ENCODE measurements at regions not wholly inside any gene's neighbourhood (a gene's known extent, or its start where the extent isn't known, plus 50 kb on each side); places are given as distances from the start of the nearest gene placed in this dataset.
A peak's percentile ranks its signal among the peaks of the same experiment; 100 is the strongest.

GRCh38 chr1:98054786-98055185 is 134.0 kb upstream of the DPYD start:
- no peak for DNase-seq

DNA sequence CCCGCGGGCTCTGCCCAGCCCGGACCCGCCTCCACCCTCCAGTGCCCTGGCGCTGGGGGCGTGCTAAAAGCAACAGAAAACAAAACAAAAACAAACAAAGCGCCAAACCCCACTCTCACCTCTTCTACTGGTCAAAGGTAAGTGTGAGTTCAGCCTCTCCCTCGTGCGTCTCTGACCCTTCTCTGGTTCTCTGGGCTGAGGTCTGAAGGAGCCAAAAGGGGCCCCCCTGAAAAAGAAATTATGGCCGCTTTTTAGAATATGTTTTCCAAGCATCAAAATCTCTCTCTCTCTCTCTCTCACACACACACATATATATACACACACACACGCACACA is 133.5 kb upstream of the DPYD start:
- DNase-seq = no peak

GRCh38 chr1:98053471-98054366 is 132.9 kb upstream of the DPYD start:
- DNase-seq = peak; percentile 66

DNA sequence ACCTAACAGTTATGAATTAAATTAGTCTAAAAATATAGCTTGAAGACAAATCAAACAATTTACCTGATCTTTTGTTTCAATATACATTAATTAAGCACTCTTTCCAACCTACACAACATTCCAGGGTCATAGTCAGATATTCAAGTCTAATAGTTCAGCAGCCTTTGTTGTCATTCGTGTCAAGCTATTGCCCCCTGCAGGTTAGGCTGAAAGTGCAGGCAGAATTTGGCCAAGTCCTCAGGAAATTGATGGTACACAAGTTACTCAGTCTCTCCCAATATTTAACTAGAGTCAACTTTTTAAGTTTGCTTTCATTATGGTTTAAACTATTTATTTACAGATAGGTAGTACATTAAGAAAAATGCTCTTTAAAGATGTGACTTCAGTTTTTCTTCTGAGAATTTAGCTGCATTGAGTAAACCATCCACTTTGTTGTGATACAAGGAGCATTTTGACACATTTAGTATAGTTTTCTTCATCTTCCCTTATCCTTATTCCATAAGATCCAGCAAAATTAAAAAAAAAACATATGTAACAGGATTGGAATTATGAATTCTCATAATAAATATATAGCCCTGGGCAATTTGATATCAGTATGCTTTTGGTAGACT is 130.3 kb upstream of the DPYD start:
- peak; percentile 77 for DNase-seq

DNA sequence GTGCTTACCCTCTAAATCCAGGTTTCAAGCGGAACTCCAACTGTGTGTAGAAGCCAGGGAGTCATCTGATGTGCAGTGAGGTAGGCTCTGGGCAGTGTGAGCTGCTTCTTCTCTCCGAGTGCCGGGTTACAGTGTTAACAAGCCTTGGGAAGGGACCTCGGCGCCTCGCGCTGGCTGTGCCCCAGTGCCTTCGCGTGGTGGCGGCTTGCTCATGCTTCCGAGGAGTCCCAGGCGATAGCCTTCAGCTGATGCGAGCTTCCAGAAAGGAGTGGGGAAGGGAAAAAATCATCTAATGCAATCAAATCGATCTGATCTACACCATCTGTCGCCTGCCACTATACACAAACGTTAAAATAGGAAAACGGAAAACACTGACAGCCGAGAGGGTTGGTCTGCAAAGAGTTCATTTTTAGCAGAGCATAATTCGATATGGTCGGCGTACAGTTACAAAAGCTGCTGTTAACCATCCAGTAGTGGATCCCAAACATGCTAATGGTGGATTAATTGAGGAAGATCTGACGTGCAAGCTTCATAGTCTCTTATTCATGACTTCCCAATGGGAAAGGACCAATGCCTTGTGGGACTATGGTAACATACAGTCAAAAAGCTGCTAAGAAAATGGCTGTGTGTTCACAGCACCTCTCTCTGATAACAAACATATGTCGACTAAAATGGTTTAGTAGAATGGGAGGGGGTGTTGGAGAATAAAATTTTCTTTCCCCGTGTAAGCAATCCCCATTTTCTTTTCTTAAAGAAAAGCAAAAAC is 128.7 kb upstream of the DPYD start:
- no peak for DNase-seq

- no peak for DNase-seq
Observed at GRCh38 chr1:98048751-98049325, 128.0 kb upstream of the DPYD start.

GRCh38 chr1:98048244-98048643 is 127.4 kb upstream of the DPYD start:
- DNase-seq = peak; percentile 52

DNA sequence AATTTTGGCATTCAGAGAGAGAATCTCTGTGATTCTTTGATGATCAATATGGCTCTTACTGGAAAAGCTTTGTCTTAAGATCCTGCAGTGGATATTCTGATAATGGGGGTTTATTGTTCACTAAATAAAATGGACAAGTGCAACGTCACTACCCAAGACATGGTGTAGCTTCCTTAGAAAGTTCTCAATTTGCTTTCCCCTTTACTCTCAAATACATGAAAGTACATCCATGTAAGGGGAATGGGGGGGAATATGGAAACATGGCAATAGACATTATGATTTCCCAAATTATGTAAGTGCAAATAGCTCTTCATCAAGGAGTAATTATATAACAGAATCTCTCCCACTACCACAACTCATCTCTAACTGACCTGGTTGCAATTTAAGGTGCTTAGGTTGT is 126.3 kb upstream of the DPYD start:
- no peak for DNase-seq

- peak; percentile 15 for DNase-seq
Observed at GRCh38 chr1:98045767-98046641, 125.2 kb upstream of the DPYD start.

DNA sequence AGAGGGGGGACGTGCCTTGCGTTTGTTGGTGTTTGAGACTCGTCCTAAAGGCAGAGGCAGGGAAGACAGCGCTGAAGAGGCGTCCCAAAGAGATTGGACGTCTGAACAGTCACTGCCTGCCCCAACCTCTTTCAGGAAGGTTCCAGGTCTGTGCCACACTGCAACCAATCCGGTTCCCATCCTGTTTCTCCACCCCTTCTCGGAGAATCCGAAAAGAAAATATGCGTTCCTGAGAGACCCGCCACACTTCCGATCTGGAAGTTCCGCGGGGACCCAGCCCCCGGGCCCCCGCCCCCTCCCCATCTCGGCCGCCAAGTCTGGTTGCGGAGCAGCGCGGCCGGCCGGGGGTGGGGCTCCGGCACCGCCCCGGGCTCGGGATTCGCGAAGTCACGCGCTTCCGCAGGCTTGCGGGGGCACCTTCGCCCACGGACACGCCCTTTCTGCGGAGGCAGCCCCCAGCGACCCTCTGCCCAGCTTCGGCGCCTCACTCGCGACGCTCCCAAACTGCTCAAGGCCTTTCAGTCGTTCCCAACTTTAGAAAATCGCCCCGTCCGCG is 124.5 kb upstream of the DPYD start:
- DNase-seq = peak; percentile 10

- DNase-seq = no peak
Observed at GRCh38 chr1:98044766-98045165, 123.9 kb upstream of the DPYD start.

GRCh38 chr1:98044071-98044697 is 123.3 kb upstream of the DPYD start:
- DNase-seq = no peak

- no peak for DNase-seq
Observed at GRCh38 chr1:98035602-98036002, 114.8 kb upstream of the DPYD start.

DNA sequence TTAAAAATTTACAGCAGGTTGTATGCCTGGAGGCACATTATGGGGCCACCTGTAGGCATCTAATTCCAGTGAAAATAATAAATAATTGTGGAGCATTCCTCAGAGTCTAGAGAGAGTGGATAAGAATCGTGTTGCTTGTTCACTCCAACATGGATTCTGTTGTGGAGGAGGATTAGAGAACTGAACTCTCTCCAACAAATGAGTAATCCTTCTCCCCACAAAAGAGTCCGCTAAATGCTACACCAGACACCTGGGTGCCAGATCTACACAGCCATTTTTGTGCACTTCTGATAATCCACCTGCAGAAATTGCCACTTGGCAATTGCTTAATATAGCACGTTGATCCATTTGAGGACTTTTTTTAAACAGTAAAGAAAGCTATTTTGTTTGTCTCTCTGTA is 113.7 kb upstream of the DPYD start:
- no peak for DNase-seq

DNA sequence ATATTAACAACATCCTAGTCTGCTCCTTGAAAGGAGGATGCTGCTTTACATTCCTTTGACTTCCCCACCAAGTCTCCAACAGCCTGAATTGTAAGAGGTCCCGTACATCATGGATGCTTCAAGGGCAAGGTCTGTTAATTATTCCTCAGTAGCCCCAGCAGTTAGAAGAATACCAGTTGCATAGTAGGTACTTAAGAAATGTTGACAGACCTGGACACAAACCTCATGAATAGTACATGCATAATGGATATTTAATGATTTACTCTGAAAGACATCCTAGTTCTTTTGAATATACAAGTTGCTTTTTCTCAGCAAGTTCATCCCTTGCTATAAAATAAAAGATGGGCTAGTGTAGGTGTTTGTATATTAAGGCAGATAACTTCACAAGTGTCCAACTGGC is 112.1 kb upstream of the DPYD start:
- DNase-seq = no peak

GRCh38 chr1:98030976-98031375 is 110.1 kb upstream of the DPYD start:
- no peak for DNase-seq

DNA sequence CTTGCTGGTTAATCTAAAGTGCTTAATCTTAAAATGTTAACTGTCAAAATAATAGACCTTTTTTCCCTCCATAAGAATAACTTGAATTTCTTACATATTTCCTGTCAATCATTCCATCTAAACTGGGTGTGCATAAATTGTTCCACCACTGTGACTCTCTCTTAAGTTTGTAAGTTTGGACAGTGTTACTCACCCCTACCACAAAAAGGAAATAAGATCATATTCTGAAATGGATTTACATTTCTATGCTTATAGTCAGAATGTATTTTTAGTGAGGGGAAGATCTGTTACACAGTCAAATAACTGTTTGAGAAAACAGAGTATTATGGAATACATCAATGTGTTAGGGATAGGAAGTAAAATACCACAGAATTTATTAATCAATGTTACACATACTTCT is 109.6 kb upstream of the DPYD start:
- no peak for DNase-seq

DNA sequence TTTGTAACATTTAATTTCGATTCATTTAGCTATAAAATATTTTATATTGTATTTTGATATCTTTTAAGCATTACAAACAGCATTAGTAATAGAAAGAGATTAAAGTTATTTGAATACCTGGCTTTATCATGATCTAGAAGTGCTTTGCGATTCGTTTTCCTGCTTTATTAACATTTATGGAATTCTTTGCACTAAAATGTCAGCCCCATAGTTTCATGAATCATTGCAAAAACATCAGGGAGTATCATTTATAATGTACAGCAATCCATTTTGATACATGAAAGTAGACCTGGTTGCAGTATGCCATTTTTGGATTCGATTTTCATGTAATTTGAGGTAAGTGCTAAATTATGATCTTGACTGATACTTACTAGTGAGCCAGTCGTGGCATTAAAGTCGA is 108.0 kb upstream of the DPYD start:
- DNase-seq = no peak

GRCh38 chr1:98027103-98027705 is 106.4 kb upstream of the DPYD start:
- DNase-seq = no peak

DNA sequence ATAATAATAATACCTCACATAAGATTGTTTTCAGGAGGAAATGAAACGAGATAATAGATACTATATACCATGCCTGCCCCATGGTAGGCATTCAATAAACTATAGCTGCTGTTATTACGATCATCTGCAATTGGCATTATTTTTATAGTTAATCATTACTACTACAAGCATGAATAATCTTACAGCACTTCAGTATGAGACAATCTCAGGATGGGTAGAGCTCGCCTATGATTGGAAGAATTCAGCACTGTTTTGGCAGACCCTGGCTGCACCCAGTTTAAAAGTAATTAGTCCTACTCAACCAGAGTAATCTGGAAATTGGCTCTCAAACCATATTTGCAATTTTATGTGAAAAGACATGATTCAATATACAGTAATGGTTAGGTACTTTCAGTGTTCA is 105.0 kb upstream of the DPYD start:
- no peak for DNase-seq

- DNase-seq = no peak
Observed at GRCh38 chr1:98021126-98021525, 100.3 kb upstream of the DPYD start.

All from CD4-positive, alpha-beta T cell treated with Interleukin-17A for 4 hours (primary cell).